ENCODE measurements at regions not wholly inside any gene's neighbourhood (a gene's known extent, or its start where the extent isn't known, plus 50 kb on each side); places are given as distances from the start of the nearest gene placed in this dataset.

DNA sequence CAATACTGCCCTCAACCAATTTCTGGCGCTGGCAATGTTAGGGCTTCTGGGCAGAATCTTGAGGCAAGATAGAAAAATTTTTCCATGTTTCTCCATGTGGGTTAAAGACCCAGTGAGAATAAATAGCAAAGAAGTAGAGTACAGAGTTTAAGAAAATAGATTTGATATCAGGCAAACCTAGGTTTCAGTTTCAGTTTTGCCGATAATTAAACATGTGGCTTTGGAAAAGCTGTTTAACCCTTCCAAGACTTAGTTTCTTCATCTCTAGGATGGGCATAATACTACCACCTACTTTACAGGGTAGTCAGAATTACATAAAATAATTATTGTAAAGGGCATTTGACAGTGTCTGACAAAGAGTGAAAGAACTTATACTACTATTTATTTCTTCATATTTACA lies 360.4 kb downstream of the PCNX1 start:
- Mint-ChIP-seq H3K27ac (no peak overlapping the region), H3K4me1 (peaks cover 10 to 11% (median 11%) of the 10 kb centered on the region in 3 donors), H3K9me3 (peaks cover 0 to 14% (median 6%) of the 10 kb centered on the region in 3 donors), H3K36me3 (peaks cover 3% of the 10 kb centered on the region), H3K4me3 (peak overlapping the region in 3 of 4 donors; percentile 68 to 92 (median 82)), H3K27me3 (peaks cover 2% of the 10 kb centered on the region)

DNA sequence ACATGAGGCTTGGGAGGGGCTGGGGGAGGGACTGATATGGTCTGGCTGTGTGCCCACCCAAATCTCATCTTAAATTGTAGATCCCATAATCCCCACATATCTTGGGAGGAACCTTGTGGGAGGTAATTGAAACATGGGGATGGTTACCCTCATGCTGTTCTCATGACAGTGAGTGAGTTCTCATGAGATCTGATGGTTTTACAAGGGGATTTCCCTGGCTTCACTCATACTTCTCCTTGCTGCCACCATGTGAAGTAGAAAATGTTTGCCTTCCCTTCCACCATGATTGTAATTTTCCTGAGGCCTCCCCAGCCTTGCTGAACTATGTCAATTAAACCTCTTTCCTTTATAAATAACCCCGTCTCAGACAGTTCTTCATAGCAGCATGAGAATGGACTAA lies 362.9 kb downstream of the PCNX1 start:
- H3K27me3 Mint-ChIP-seq, result no peaks in the 10 kb centered on the region
- H3K36me3 Mint-ChIP-seq, result peaks cover 1% of the 10 kb centered on the region
- H3K27ac Mint-ChIP-seq, result no peak overlapping the region

DNA sequence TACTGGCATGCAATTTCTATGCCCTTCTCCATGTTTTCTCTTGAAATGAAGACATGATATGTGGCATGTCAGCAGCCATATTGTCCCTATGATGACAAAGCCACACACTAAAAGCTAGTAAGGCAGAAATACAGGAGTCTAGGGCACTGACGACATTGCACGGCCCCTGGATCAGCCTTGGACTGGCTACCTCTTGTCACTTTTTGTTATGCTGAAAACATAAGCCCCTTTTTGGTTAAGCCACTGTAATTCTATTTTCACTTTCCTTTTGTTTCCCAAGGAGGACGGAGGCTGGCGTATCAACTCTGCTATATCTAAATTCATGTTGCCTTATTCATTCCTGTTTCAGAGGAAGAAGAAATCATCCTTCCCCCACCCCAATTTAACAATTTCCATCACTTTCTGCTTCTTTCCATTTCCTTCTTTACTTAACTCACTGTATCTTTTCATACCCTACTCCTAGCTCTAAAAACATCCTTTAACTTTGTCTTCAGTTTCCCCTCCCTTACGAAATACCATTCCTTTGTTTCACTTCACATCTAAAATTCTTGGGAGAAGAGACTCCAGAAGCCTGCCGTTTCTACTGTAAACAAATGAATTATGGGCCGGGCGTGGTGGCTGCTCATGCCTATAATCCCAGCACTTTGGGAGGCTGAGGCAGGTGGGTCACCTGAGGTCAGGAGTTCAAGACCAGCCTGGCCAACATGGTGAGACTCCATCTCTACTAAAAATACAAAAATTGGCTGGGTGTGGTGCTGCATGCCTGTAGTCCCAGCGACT lies 364.1 kb downstream of the PCNX1 start:
- H3K36me3 Mint-ChIP-seq, result peaks cover 1% of the 10 kb centered on the region
- peaks cover 0 to 8% (median 1%) of the 10 kb centered on the region in 3 donors for H3K9me3 Mint-ChIP-seq
- no peak overlapping the region for H3K27ac Mint-ChIP-seq
- peaks cover 10 to 11% (median 10%) of the 10 kb centered on the region in 3 donors for H3K4me1 Mint-ChIP-seq
- H3K4me3 Mint-ChIP-seq, result no peak overlapping the region
- no peaks in the 10 kb centered on the region for H3K27me3 Mint-ChIP-seq

More for the DNA sequence above, 362.9 kb downstream of the PCNX1 start:
- H3K9me3 Mint-ChIP-seq, result peaks cover 0 to 10% (median 8%) of the 10 kb centered on the region in 3 donors
- H3K4me3 Mint-ChIP-seq, result no peak overlapping the region
- H3K4me1 Mint-ChIP-seq, result peaks cover 10 to 11% (median 10%) of the 10 kb centered on the region in 3 donors

DNA sequence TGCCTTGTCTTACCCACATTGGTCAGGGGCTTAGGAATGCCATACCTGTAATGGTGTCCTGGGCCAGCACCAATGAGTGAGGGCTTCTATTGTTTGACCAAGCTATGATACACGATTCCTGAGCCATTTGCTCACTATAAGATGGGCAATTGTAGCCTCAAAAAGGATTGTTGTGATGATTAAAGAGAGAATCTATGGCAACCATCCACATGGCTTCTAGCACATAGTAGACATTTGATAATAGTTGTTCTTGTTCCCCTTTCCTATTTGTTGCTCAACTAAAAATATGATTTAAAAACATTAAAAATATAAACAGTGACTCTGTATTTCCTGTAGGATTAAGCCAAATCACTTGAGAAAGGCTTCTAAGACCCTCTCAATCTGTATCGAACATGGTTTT lies 366.1 kb downstream of the PCNX1 start:
- Mint-ChIP-seq H3K27me3 (no peaks in the 10 kb centered on the region), H3K4me1 (peaks cover 0 to under 1% (median 0%) of the 10 kb centered on the region in 3 donors), H3K9me3 (peaks cover 0 to 8% (median 1%) of the 10 kb centered on the region in 3 donors), H3K36me3 (peaks cover 1% of the 10 kb centered on the region), H3K4me3 (no peak overlapping the region), H3K27ac (no peak overlapping the region)

DNA sequence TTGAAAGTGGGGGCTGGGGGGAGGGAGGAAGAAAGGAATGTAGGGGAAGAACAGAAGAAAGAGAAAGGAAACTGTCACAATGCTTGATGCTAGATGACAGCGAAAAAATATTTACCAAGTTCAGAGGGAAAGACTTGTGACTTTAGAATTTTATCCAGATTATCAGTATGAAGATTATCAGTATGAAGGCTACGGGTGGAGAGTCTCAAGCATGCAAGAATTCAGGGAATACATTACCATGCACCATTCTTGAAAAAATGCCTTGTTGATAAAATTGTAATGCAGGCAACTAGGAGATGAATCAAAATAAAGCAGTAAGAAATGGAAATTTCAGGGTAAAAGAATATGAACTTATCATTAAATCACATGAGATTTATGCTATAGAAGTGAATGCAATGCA lies 376.8 kb downstream of the PCNX1 start:
- Mint-ChIP-seq H3K27me3 (peaks cover 2% of the 10 kb centered on the region), H3K27ac (peak overlapping the region in 1 of 3 donors; percentile 26), H3K4me3 (peak overlapping the region in 1 of 4 donors; percentile 63), H3K9me3 (peaks cover 0 to 7% (median 0%) of the 10 kb centered on the region in 3 donors), H3K36me3 (no peaks in the 10 kb centered on the region), H3K4me1 (peaks cover 0 to 3% (median 1%) of the 10 kb centered on the region in 3 donors)

DNA sequence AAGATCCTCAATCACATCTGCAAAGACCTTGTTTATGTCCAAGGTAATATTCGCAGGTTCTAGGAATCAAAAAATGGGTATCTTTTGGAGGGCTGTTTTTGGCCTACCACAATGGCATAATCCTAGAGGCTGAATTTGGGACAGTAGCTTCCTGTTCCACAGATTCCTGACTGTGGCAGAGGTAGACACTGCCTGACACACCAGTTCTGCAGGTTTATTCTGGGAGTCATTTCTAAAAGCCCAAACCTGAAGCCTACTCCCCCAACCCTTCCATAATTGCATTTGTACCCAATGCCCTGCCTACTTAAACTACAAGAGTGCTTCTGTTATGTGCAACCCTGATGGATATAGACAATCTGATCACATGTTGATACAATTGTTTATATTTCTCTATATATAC lies 378.9 kb downstream of the PCNX1 start:
- H3K4me3 Mint-ChIP-seq, result no peak overlapping the region
- peaks cover 0 to 7% (median 0%) of the 10 kb centered on the region in 3 donors for H3K9me3 Mint-ChIP-seq
- no peaks in the 10 kb centered on the region for H3K36me3 Mint-ChIP-seq
- H3K27me3 Mint-ChIP-seq, result no peaks in the 10 kb centered on the region
- no peak overlapping the region for H3K27ac Mint-ChIP-seq
- peaks cover 11 to 15% (median 11%) of the 10 kb centered on the region in 3 donors for H3K4me1 Mint-ChIP-seq

DNA sequence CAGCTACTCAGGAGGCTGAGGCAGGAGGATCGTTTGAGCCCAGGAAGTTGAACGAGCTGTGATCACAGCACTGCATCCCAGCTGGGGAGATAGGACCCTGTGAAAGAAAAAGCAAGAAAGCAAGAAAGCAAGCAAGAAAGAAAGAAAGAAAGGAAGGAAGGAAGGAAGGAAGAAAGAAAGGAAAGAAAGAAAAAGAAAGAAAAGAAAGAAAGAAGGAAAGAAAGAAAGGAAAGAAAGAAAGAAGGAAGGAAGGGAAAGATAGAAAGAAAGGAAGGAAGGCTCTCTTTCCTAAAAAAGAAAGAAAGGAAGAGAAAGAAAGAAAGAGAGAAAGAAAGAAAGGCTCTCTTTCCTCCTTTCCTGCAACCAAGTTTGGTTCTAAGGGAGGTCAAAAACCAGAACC lies 380.3 kb downstream of the PCNX1 start:
- H3K27me3 Mint-ChIP-seq, result no peaks in the 10 kb centered on the region
- no peaks in the 10 kb centered on the region for H3K36me3 Mint-ChIP-seq
- peaks cover 13 to 17% (median 14%) of the 10 kb centered on the region in 3 donors for H3K4me1 Mint-ChIP-seq
- no peak overlapping the region for H3K4me3 Mint-ChIP-seq
- H3K9me3 Mint-ChIP-seq, result peaks cover 0 to 7% (median 0%) of the 10 kb centered on the region in 3 donors
- peak overlapping the region in 1 of 3 donors; percentile 26 for H3K27ac Mint-ChIP-seq

DNA sequence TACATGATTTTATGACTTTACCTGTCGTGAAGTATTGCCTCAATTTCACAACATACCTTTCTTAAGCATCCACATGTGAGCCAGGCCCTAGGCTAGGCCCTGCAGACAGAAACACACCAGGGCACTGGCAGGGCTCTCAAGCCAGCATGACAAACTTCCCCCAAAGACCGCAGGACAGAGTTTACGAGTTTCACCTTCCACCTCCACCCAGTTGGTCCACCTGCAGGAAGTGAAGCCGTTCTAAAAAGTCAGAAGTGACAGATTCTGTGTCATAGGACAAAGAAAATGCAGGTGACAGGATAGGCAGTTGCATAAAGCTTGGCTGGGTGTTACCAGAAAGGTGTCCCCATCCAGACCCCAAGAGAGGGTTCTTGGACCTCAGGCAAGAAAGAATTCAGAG lies 382.3 kb downstream of the PCNX1 start:
- peak overlapping the region in 2 of 3 donors; percentile 31 to 80 for H3K27ac Mint-ChIP-seq
- no peaks in the 10 kb centered on the region for H3K27me3 Mint-ChIP-seq
- peaks cover 13 to 17% (median 14%) of the 10 kb centered on the region in 3 donors for H3K4me1 Mint-ChIP-seq
- H3K9me3 Mint-ChIP-seq, result peaks cover 0 to 7% (median 0%) of the 10 kb centered on the region in 3 donors
- peak overlapping the region in 3 of 4 donors; percentile 34 to 89 (median 82) for H3K4me3 Mint-ChIP-seq
- no peaks in the 10 kb centered on the region for H3K36me3 Mint-ChIP-seq

DNA sequence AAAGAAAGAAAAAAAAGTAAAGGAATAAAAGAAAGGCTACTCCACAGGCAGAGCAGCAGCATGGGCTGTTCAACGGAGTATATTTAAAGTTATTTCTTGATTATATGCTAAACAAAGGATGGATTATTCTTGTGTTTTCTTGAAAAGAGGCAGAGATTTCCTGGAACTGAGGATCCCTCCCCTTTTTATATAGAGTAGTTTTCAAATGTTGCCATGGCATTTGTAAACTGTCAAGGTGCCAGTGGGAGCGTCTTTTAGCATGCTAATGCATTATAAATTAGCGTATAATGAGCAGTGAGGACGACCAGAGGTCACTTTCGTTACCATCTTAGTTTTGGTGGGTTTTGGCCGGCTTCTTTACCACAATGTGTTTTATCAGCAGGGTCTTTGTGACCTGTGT lies 383.0 kb downstream of the PCNX1 start:
- Mint-ChIP-seq H3K9me3 (peaks cover 0 to 3% (median 0%) of the 10 kb centered on the region in 3 donors), H3K27ac (no peak overlapping the region), H3K4me1 (peaks cover 13 to 17% (median 14%) of the 10 kb centered on the region in 3 donors), H3K4me3 (no peak overlapping the region), H3K36me3 (no peaks in the 10 kb centered on the region), H3K27me3 (no peaks in the 10 kb centered on the region)

DNA sequence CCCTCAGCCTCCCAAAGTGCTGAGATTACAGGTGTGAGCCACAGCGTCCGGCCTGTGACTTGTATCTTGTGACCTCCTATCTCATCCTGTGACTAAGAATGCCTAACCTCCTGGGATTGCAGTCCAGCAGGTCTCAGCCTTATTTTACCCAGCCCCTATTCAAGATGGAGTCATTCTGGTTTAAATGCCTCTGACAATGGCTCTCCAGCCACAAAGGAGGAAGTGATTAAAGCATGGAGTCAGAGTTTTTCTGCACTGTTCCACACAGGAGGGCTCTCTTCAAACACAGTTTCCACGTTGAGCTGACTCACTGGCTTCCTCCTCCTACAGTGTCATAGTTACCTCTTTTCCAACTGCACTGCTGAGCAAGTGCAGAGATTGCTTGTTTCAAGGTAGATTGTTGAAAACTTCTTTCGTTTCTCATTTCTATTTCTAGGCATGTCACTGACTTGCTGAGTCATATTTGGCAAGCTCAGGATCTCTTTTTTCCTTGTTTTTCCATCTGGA lies 383.8 kb downstream of the PCNX1 start:
- H3K9me3 Mint-ChIP-seq, result no peaks in the 10 kb centered on the region
- H3K4me1 Mint-ChIP-seq, result peaks cover 14 to 17% (median 14%) of the 10 kb centered on the region in 3 donors
- peak overlapping the region in 2 of 4 donors; percentile 5 to 82 for H3K4me3 Mint-ChIP-seq
- H3K36me3 Mint-ChIP-seq, result peaks cover 1% of the 10 kb centered on the region
- H3K27me3 Mint-ChIP-seq, result no peaks in the 10 kb centered on the region
- H3K27ac Mint-ChIP-seq, result no peak overlapping the region

DNA sequence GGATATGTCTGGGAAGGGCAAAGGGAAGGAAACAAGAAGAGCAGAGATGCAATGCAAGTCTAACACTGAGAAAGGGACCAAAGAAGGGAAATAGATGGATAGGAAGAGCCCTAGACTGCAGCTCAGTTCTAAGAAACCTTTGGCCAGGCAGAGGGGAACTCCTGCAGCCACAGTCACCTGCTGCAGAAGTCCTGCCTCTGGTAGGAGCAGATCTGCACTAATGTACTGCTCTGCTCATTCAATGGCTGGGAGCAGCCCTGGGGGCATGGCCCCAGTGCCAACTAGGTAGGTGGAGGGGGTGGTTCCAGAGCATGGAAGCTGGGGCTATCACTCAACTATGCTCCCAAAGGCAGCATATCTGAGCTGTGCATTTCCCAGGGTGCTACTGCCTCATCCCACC lies 388.9 kb downstream of the PCNX1 start:
- Mint-ChIP-seq H3K27me3 (no peaks in the 10 kb centered on the region), H3K9me3 (no peaks in the 10 kb centered on the region), H3K4me3 (no peak overlapping the region), H3K27ac (no peak overlapping the region), H3K4me1 (peaks cover under 1 to 3% (median 3%) of the 10 kb centered on the region in 3 donors), H3K36me3 (peaks cover 2% of the 10 kb centered on the region)

DNA sequence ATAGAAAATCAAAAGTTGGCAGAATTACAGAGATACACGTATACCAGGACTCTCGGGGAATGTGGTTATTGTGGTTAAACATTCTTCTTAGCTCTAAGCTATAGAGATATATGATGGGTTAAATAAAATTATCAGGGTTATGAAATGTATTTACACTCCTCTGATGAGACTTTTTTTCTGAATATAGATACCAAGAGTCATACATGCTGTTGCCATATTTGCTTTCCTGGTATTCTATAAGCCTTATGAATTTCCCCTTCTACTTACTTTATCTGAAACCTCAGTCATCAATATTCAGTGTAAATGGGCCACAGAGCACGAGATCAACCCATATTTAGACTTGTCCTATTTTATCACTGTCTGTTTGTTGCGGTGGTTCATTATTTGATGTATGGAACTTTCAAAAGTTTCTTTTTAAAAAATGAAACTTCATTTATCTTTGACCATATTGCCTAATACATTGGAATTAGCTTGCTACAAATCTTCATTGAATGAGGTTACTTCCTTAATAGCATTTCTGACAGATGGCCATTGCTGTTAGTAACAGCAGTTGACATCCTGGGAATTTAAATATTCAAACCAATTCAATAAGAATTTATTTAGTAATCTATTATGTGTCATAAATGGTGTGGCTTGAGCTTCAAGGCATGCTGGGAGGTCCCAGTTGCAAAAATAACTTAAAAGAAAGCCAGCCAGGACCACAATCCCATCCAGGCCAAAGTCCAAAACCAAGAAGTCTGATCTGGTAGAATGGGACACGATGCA lies 393.5 kb downstream of the PCNX1 start:
- no peaks in the 10 kb centered on the region for H3K27me3 Mint-ChIP-seq
- peak overlapping the region in 1 of 3 donors; percentile 57 for H3K27ac Mint-ChIP-seq
- peaks cover 3 to 11% (median 6%) of the 10 kb centered on the region in 3 donors for H3K9me3 Mint-ChIP-seq
- H3K36me3 Mint-ChIP-seq, result peaks cover 7% of the 10 kb centered on the region
- H3K4me3 Mint-ChIP-seq, result no peak overlapping the region
- H3K4me1 Mint-ChIP-seq, result peaks cover 0 to 4% (median 0%) of the 10 kb centered on the region in 3 donors

DNA sequence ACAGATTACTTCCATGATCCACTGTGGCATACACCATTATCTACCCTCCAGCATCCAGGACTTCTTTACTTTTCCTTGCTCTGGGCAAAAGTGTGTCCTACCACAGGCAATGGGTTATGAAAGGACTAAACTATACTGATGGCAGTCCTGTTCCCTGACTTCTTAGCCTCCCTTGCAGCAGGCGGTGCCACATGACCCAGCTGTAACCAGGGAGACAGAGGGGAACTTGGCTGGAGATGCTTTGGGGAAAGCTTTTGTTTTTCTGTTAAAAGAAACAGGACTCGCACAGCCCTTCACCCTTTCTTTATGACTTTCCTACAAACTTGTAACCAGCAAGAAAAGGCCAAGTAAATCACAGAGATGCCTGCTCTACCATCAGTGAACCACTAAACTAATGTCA lies 394.4 kb downstream of the PCNX1 start:
- Mint-ChIP-seq H3K27ac (peak overlapping the region in 1 of 3 donors; percentile 16), H3K36me3 (peaks cover 6% of the 10 kb centered on the region), H3K9me3 (peaks cover 4 to 11% (median 6%) of the 10 kb centered on the region in 3 donors), H3K27me3 (no peaks in the 10 kb centered on the region), H3K4me3 (no peak overlapping the region), H3K4me1 (peaks cover 0 to 2% (median 0%) of the 10 kb centered on the region in 3 donors)

DNA sequence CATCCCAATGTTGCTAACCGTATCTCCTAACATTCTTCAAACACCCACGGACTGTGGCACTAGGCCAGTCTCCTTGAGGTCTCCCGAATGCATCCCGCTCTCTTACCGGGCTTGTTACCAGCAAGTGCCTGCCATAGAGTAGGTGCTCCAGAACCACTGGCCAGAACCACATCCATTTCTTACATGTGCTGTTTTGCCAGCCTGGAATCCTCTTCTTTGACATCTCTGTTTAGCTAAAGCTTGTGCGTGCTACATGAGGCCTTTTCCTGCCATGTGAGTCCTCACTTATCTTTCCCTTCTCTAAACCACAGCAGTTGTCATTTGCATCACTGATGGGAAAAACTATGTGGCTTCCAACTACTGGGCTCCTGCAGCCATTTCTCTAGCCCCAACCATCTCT lies 397.4 kb downstream of the PCNX1 start:
- Mint-ChIP-seq H3K4me3 (no peak overlapping the region), H3K27ac (no peak overlapping the region), H3K27me3 (peaks cover 13% of the 10 kb centered on the region), H3K9me3 (peaks cover 6 to 11% (median 7%) of the 10 kb centered on the region in 3 donors), H3K4me1 (peaks cover 0 to 2% (median 0%) of the 10 kb centered on the region in 3 donors), H3K36me3 (peaks cover 6% of the 10 kb centered on the region)

DNA sequence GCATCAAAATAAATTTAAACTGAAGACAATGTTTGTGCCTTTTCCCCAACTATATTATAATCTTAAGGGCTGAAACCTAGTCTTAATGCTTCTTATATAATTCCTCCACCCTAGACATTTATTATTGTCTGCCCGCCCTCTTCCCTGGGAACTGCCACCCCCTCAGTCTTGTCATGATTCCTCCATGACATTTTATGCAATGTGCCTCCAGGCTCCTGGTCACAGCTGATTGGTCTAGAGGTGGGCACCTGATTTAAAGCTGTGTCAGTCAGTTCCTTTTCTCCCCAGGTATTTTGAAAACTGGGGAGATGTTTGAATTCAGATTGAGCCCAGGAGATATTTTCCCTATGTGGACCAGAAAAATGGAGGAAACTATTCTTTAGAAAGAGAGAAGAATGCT lies 401.4 kb downstream of the PCNX1 start:
- H3K36me3 Mint-ChIP-seq, result peaks cover 11% of the 10 kb centered on the region
- no peak overlapping the region for H3K27ac Mint-ChIP-seq
- H3K9me3 Mint-ChIP-seq, result peaks cover 6 to 18% (median 12%) of the 10 kb centered on the region in 3 donors
- peaks cover 22% of the 10 kb centered on the region for H3K27me3 Mint-ChIP-seq
- no peak overlapping the region for H3K4me3 Mint-ChIP-seq
- peaks cover 2 to 10% (median 4%) of the 10 kb centered on the region in 3 donors for H3K4me1 Mint-ChIP-seq

Data from IgD-negative memory B cell (primary cell).